Gastroesophageal sphincter (tissue), 4 donors: ENCODE measurements at regions not wholly inside any gene's neighbourhood (a gene's known extent, or its start where the extent isn't known, plus 50 kb on each side); places are given as distances from the start of the nearest gene placed in this dataset.
"Not testable (repeated sequence)": the region's sequence is repeated elsewhere in the genome, so short reads cannot be mapped to it uniquely, and the experiment has no call there.

Experiments
- ATAC-seq: fragments of 150-250 bp; one replicate; pipeline ENCODE4 v1.9.1; 2016; ENCODE audit warnings: mild to moderate bottlenecking, moderate library complexity
- H3K27ac ChIP-seq, 4 donors: fragments of 200-600 bp; sonication (generic) in 3 of 4; 1 replicate in 3 of 4; 2 replicates in 1 of 4; pipeline ENCODE4 v1.5.1; 2016 to 2019
- H3K27me3 ChIP-seq: fragments of 200-600 bp; sonication (generic); one replicate; pipeline ENCODE4 v1.5.1; 2019
- H3K36me3 ChIP-seq, 2 donors: fragments of 200-600 bp; sonication (generic); one replicate each; pipeline ENCODE4 v1.5.1; 2019; ENCODE audit warnings: control low read depth in 1 of 2
- H3K4me1 ChIP-seq, 3 donors: fragments of 200-600 bp; sonication (generic); 1 replicate in 2 of 3; 2 replicates in 1 of 3; pipeline ENCODE4 v1.5.1; 2016 to 2019; ENCODE audit warnings: control low read depth in 2 of 3
- H3K4me3 ChIP-seq, 2 donors: fragments of 200-600 bp; sonication (generic); one replicate each; pipeline ENCODE4 v1.5.1; 2019; ENCODE audit warnings: mild to moderate bottlenecking in 1 of 2, moderate library complexity in 1 of 2
- H3K9me3 ChIP-seq, 3 donors: fragments of 200-600 bp; sonication (generic); one replicate each; pipeline ENCODE4 v1.5.1; 2017 to 2019; ENCODE audit warnings: control low read depth in 2 of 3
- EP300 ChIP-seq: sonication (generic); formaldehyde crosslinking; IDR thresholded peaks from one replicate; pipeline ENCODE4 v1.6.1; 2017; ENCODE audit warnings: antibody characterized with exemption, mild to moderate bottlenecking
- POLR2A ChIP-seq, 2 donors: fragments of 450-650 bp; IDR thresholded peaks; one replicate each; pipeline ENCODE4 v1.6.1; 2017; ENCODE audit warnings: antibody characterized with exemption in 2 of 2, mild to moderate bottlenecking in 2 of 2, moderate library complexity in 1 of 2
- POLR2AphosphoS5 ChIP-seq: sonication (generic); formaldehyde crosslinking; IDR thresholded peaks from one replicate; pipeline ENCODE4 v1.6.1; 2017; ENCODE audit warnings: antibody characterized with exemption
- WGBS, 2 donors: methylation state at CpG; one replicate each; pipeline ENCODE4 v1.1.5; 2018; ENCODE audit warnings: low coverage in 1 of 2; 5-methylcytosine and 5-hydroxymethylcytosine counted together
- TF ChIP-seq, protein P1 (sequence below), 4 experiments: fragments of 200-600 bp in 2 of 4; fragments of 450-650 bp in 2 of 4; sonication (generic) in 1 of 4; IDR thresholded peaks; one replicate each; pipeline ENCODE4 v1.5.1; 2017 to 2019; ENCODE audit warnings: antibody characterized with exemption in 4 of 4, mild to moderate bottlenecking in 2 of 4, moderate library complexity in 2 of 4

DNA sequence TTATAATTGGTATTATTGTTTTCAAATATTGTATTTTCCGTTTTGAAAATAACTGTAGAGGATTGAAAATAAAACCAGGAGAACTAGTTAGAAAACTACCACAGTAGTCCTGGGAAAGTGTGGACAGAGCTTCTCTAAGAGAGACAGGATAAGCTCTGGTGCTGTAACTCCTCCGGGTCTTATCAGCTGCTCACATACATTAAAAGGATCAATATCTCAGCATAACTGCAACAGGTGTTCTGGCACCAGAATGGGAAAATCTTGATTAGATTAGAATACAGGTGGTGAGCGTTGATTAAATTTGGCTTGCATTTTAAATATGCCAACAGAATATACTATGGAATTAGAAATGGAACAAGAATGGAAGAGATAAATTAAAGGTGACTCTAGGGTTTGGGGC lies 1138.9 kb upstream of the ADGRB3 start:
- no peaks in the 10 kb centered on the region for H3K27me3 ChIP-seq
- WGBS, 2 donors: 78 to 96% methylated on average over 3 of the region's 3 CpGs
- H3K36me3 ChIP-seq: no peaks in the 10 kb centered on the region
- no peak for ATAC-seq
- no peaks in the 10 kb centered on the region for H3K9me3 ChIP-seq
- TF ChIP-seq POLR2A (IDR thresholded peaks at IDR 0.05) (no peak), EP300 (no peak), POLR2AphosphoS5 (no peak)
- TF ChIP-seq, protein P1, sequence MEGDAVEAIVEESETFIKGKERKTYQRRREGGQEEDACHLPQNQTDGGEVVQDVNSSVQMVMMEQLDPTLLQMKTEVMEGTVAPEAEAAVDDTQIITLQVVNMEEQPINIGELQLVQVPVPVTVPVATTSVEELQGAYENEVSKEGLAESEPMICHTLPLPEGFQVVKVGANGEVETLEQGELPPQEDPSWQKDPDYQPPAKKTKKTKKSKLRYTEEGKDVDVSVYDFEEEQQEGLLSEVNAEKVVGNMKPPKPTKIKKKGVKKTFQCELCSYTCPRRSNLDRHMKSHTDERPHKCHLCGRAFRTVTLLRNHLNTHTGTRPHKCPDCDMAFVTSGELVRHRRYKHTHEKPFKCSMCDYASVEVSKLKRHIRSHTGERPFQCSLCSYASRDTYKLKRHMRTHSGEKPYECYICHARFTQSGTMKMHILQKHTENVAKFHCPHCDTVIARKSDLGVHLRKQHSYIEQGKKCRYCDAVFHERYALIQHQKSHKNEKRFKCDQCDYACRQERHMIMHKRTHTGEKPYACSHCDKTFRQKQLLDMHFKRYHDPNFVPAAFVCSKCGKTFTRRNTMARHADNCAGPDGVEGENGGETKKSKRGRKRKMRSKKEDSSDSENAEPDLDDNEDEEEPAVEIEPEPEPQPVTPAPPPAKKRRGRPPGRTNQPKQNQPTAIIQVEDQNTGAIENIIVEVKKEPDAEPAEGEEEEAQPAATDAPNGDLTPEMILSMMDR (IDR thresholded peaks at IDR 0.05): no peak
- no peak overlapping the region for H3K27ac ChIP-seq
- no peak overlapping the region for H3K4me3 ChIP-seq
- no peaks in the 10 kb centered on the region for H3K4me1 ChIP-seq

DNA sequence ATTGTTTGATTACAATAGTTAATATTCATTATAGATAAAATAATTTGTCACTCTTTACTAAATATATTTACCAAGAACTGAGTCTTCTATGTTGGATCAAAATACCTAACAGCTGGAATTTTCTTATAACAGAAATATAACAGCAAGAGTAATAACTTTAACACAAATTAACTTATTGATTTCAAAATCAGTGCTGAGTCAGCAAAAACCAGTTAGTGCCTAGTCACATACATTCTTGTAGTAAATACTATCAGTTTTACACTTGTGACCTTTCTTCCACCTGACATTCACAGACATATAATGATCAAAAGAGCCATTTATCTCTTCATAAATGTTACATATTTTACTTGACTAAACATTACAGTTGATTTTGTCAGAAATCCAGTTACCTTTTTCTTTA lies 1141.4 kb upstream of the ADGRB3 start:
- no peaks in the 10 kb centered on the region for H3K36me3 ChIP-seq
- TF ChIP-seq POLR2AphosphoS5 (no peak), EP300 (no peak), POLR2A (IDR thresholded peaks at IDR 0.05) (no peak)
- TF ChIP-seq, protein P1 (IDR thresholded peaks at IDR 0.05): no peak
- H3K4me1 ChIP-seq: no peaks in the 10 kb centered on the region
- H3K27ac ChIP-seq: no peak overlapping the region
- ATAC-seq: no peak
- H3K9me3 ChIP-seq: no peaks in the 10 kb centered on the region
- no peaks in the 10 kb centered on the region for H3K27me3 ChIP-seq
- no peak overlapping the region for H3K4me3 ChIP-seq

DNA sequence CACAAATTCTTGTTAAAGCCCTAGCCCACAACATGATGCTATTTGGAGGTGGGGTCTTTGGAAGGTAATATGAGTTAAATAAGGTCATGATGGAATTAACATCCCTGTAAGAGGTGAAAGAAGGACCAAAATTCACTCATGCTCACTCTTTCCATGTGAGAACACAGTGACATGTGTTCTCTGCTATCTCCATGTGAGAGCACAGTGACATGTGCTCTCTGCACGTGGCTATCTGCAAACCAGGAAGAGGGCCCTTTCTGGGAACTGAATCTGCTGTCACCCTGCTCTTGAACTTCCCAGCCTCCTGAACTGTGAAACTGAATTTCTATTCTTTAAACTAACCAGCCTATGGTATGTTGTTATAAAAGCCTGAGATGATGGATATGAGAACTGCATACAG lies 1159.4 kb upstream of the ADGRB3 start:
- H3K27ac ChIP-seq: no peak overlapping the region
- WGBS, 2 donors: 36 to 50% methylated on average over 1 of the region's 1 CpG
- H3K4me3 ChIP-seq: no peak overlapping the region
- H3K36me3 ChIP-seq: no peaks in the 10 kb centered on the region
- H3K27me3 ChIP-seq: no peaks in the 10 kb centered on the region
- H3K9me3 ChIP-seq: no peaks in the 10 kb centered on the region
- ATAC-seq: no peak
- H3K4me1 ChIP-seq: no peaks in the 10 kb centered on the region
- no peak for TF ChIP-seq POLR2A (IDR thresholded peaks at IDR 0.05)
- TF ChIP-seq EP300: no peak
- no peak for TF ChIP-seq POLR2AphosphoS5
- TF ChIP-seq, protein P1 (IDR thresholded peaks at IDR 0.05): no peak

DNA sequence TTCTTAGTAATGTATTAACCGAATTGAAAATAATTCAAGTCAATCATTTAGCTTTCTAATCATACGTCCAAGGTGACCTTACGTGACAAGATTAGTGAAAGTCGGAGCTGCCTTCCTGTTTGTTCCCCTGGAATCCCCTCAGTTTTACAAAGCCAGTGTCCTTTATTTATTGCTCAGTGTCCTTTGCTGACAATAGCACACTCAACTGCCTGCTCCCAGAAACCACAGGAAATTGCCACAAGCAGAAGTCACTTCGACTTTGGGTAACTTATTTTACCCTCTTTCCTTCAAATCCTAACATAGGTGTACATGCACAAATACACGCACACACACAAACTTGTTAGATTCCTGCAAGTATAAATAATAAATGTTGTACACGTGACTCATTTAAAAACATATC lies 1167.7 kb upstream of the ADGRB3 start:
- no peak for TF ChIP-seq POLR2AphosphoS5
- TF ChIP-seq, protein P1 (IDR thresholded peaks at IDR 0.05): no peak
- Histone ChIP-seq H3K27me3 (no peaks in the 10 kb centered on the region), H3K27ac (no peak overlapping the region), H3K4me1 (no peaks in the 10 kb centered on the region), H3K9me3 (no peaks in the 10 kb centered on the region), H3K4me3 (no peak overlapping the region), H3K36me3 (no peaks in the 10 kb centered on the region)
- ATAC-seq: no peak
- 74 to 80% methylated on average over 4 to 7 of the region's 7 CpGs for WGBS, 2 donors

DNA sequence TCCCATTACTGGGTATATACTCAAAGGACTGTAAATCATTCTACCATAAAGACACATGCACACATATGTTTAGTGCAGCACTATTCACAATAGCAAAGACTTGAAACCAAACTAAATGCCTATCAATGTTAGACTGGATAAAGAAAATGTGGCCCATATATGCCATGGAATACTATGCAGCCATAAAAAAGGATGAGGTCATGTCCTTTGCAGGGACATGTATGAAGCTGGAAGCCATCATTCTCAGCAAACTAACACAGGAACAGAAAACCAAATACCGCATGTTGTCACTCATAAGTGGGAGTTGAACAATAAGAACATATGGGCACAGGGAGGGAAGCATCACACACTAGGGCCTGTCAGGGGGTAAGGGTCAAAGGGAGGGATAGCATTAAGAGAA lies 1172.4 kb upstream of the ADGRB3 start:
- not testable (repeated sequence) for H3K36me3 ChIP-seq, H3K4me1 ChIP-seq, H3K27me3 ChIP-seq, H3K27ac ChIP-seq, H3K4me3 ChIP-seq, ATAC-seq
- H3K9me3 ChIP-seq: peaks cover 0 to 13% (median 0%) of the 10 kb centered on the region in 3 donors
- 91 to 100% methylated on average over 1 of the region's 1 CpG for WGBS, 2 donors

DNA sequence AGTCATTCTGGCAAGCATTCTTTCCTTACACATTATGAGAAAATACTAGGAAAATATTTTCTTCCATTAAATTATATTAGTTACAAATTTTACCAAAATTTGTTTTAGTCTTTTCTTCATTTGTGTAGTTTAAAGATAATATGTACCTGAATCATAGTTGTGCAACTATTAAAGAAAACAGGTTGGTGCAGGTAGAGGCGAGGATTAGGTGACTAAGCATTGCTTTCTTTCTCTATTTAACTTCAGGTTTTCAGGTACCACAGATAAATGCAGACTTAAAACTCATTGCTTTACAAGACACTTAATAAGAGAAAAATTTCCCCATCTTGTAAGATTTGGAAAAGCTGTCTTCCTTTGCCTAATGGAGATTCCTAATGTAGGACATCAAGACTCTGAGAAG lies 1175.5 kb upstream of the ADGRB3 start:
- peaks cover 0 to 13% (median 0%) of the 10 kb centered on the region in 3 donors for H3K9me3 ChIP-seq
- H3K27ac ChIP-seq: no peak overlapping the region
- no peaks in the 10 kb centered on the region for H3K27me3 ChIP-seq
- 60 to 95% methylated on average over 1 of the region's 1 CpG for WGBS, 2 donors
- no peak for ATAC-seq
- H3K36me3 ChIP-seq: no peaks in the 10 kb centered on the region
- TF ChIP-seq POLR2A (IDR thresholded peaks at IDR 0.05) (no peak), POLR2AphosphoS5 (no peak), EP300 (no peak)
- TF ChIP-seq, protein P1 (IDR thresholded peaks at IDR 0.05): no peak
- no peaks in the 10 kb centered on the region for H3K4me1 ChIP-seq
- no peak overlapping the region for H3K4me3 ChIP-seq
